Activated naive CD4-positive, alpha-beta T cell treated with anti-CD3 and anti-CD28 coated beads for 36 hours (primary cell): ENCODE measurements at regions not wholly inside any gene's neighbourhood (a gene's known extent, or its start where the extent isn't known, plus 50 kb on each side); places are given as distances from the start of the nearest gene placed in this dataset.
"Not testable (repeated sequence)": the region's sequence is repeated elsewhere in the genome, so short reads cannot be mapped to it uniquely, and the experiment has no call there.

ENCODE experiments used
- CTCF ChIA-PET: fragments of 350-600 bp; sonication (Branson Sonifier 250); formaldehyde crosslinking; loops from one replicate; lab custom pipeline; 2021; ENCODE audit warnings: antibody characterized with exemption; lab: Charles Lee
- DNase-seq: peaks from one replicate; pipeline ENCODE4 v3.0.0-alpha.2; 2020
- H3K27ac Mint-ChIP-seq: one replicate; pipeline ENCODE4 v1.8.0; 2021; ENCODE audit warnings: mild to moderate bottlenecking, mixed read lengths
- H3K27me3 Mint-ChIP-seq: one replicate; pipeline ENCODE4 v1.8.0; 2021; ENCODE audit warnings: low read depth, mixed read lengths
- H3K36me3 Mint-ChIP-seq: one replicate; pipeline ENCODE4 v1.8.0; 2021; ENCODE audit warnings: low read depth, mixed read lengths
- H3K4me1 Mint-ChIP-seq: one replicate; pipeline ENCODE4 v1.8.0; 2021; ENCODE audit warnings: low read depth, mixed read lengths
- H3K4me3 Mint-ChIP-seq: one replicate; pipeline ENCODE4 v1.8.0; 2021; ENCODE audit warnings: mild to moderate bottlenecking, moderate library complexity, mixed read lengths
- H3K9me3 Mint-ChIP-seq: one replicate; pipeline ENCODE4 v1.8.0; 2021; ENCODE audit warnings: mixed read lengths
- intact Hi-C: fragments of 100-400 bp; cut with micrococcal nuclease; formaldehyde crosslinking; loops from one replicate; pipeline ENCODE4 v1.15.1; 2023

DNA sequence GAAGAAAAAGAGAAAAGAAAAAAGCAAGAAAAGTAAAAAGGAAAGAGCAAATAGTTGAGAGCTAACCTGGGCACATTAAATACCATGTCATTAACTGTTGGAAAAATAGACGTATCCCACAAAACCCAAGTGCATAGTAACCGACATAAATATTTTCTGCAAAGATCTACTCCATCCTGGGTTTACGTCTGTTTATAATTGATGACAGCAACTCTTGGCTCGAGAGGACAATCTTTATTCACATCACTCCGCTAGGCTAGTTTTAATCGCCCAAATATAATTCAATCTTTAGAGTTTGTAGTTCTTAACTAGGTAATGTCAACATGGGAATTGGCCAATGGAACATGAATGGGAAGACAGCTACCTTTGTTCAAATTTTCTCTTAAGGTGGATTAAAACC lies 321.7 kb upstream of the TNC start:
- CTCF ChIA-PET: no interaction called here
- H3K9me3 Mint-ChIP-seq: no peaks in the 10 kb centered on the region
- H3K4me1 Mint-ChIP-seq: no peaks in the 10 kb centered on the region
- DNase-seq: no peak
- no peaks in the 10 kb centered on the region for H3K36me3 Mint-ChIP-seq
- no peak overlapping the region for H3K4me3 Mint-ChIP-seq
- no peak overlapping the region for H3K27ac Mint-ChIP-seq
- intact Hi-C loops: no loop called here
- H3K27me3 Mint-ChIP-seq: peaks cover 8% of the 10 kb centered on the region

- CTCF ChIA-PET: no interaction called here
- DNase-seq: no peak
- Mint-ChIP-seq H3K27ac (no peak overlapping the region), H3K9me3 (no peaks in the 10 kb centered on the region), H3K4me3 (no peak overlapping the region), H3K4me1 (no peaks in the 10 kb centered on the region), H3K27me3 (peaks cover 2% of the 10 kb centered on the region), H3K36me3 (no peaks in the 10 kb centered on the region)
- intact Hi-C loops: no loop called here
These were observed 324.1 kb upstream of the TNC start for GRCh38 chr9:115442054-115442453.

- H3K27ac Mint-ChIP-seq: no peak overlapping the region
- H3K27me3 Mint-ChIP-seq: no peaks in the 10 kb centered on the region
- intact Hi-C loops: no loop called here
- CTCF ChIA-PET: no interaction called here
- no peak for DNase-seq
- no peaks in the 10 kb centered on the region for H3K4me1 Mint-ChIP-seq
- H3K9me3 Mint-ChIP-seq: no peaks in the 10 kb centered on the region
- no peak overlapping the region for H3K4me3 Mint-ChIP-seq
- H3K36me3 Mint-ChIP-seq: no peaks in the 10 kb centered on the region
These were observed 325.9 kb upstream of the TNC start for GRCh38 chr9:115443890-115444289.

DNA sequence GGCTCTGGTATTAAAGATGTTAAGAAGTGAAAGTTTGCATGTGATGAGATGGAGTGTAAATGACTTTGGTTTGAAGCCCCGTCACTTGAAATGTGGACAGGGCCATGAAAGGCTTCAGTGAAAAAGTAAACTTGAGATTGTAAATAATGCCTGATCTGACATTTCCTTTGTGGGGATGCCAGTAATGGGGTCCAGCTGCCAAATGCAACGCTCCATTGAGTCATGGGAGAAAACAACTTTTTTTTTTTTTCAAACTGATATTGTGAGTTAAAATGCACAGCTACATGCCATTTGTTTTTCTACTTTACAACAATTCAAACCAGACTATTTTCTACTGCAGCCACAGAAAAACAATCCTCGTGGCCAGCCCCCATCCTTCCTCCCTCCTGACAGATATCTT lies 327.0 kb upstream of the TNC start:
- peaks cover 4% of the 10 kb centered on the region for H3K27me3 Mint-ChIP-seq
- no peak overlapping the region for H3K4me3 Mint-ChIP-seq
- no peaks in the 10 kb centered on the region for H3K9me3 Mint-ChIP-seq
- CTCF ChIA-PET: no interaction called here
- H3K36me3 Mint-ChIP-seq: no peaks in the 10 kb centered on the region
- no peak overlapping the region for H3K27ac Mint-ChIP-seq
- H3K4me1 Mint-ChIP-seq: no peaks in the 10 kb centered on the region
- no peak for DNase-seq
- intact Hi-C loops: no loop called here

DNA sequence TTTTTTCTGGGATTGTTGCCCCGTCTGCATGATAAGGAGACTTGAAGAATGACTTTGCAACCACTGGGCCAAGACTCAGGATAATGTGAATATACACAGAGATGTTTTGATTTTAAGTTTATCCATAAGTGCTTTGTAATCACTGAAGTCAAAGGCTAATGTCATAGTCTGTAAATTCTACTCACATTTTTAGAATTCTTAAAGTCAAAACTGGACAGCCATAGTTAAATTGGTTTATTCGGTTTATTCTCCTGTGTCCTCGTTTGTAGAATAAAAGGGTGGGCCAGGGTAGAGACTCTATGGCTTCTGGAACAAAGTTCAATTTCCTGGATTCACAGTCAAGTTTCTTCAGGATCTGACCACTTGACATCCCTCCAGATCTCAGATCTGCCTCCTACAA lies 327.7 kb upstream of the TNC start:
- H3K9me3 Mint-ChIP-seq: no peaks in the 10 kb centered on the region
- H3K27ac Mint-ChIP-seq: no peak overlapping the region
- H3K36me3 Mint-ChIP-seq: no peaks in the 10 kb centered on the region
- DNase-seq: no peak
- H3K4me1 Mint-ChIP-seq: no peaks in the 10 kb centered on the region
- CTCF ChIA-PET: no interaction called here
- no peak overlapping the region for H3K4me3 Mint-ChIP-seq
- peaks cover 4% of the 10 kb centered on the region for H3K27me3 Mint-ChIP-seq
- intact Hi-C loops: no loop called here

DNA sequence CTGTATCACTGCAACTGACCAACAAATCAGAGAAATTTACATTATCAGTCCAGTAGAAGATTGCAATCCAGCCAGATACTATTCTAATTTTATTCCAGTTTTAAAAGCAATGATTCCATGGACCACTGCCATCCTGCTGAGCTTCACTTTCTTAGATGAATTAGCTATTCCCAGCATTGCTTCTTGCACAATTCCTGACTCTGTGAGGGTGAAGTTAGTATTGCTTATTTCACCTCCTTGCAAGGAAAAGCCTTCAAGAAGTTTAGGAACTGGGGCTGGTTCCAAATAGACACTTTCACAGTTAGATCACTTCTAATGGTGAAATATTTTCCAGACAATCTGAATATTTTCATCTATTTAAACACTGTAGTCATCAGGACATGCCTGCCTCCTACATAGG lies 338.6 kb upstream of the TNC start:
- H3K27me3 Mint-ChIP-seq: peaks cover 19% of the 10 kb centered on the region
- CTCF ChIA-PET: no interaction called here
- no peaks in the 10 kb centered on the region for H3K36me3 Mint-ChIP-seq
- DNase-seq: no peak
- intact Hi-C loops: no loop called here
- H3K4me1 Mint-ChIP-seq: no peaks in the 10 kb centered on the region
- no peak overlapping the region for H3K4me3 Mint-ChIP-seq
- H3K9me3 Mint-ChIP-seq: no peaks in the 10 kb centered on the region
- no peak overlapping the region for H3K27ac Mint-ChIP-seq

- no peak for DNase-seq
- CTCF ChIA-PET: no interaction called here
- Mint-ChIP-seq H3K9me3 (no peaks in the 10 kb centered on the region), H3K36me3 (no peaks in the 10 kb centered on the region), H3K4me1 (no peaks in the 10 kb centered on the region), H3K4me3 (no peak overlapping the region), H3K27me3 (peaks cover 11% of the 10 kb centered on the region), H3K27ac (no peak overlapping the region)
- intact Hi-C loops: no loop called here
These were observed 343.3 kb upstream of the TNC start for GRCh38 chr9:115461280-115461679.

- H3K27me3 Mint-ChIP-seq: peaks cover 4% of the 10 kb centered on the region
These were observed 344.7 kb upstream of the TNC start for GRCh38 chr9:115462623-115463022.

GRCh38 chr9:115466756-115467155 lies 348.8 kb upstream of the TNC start:
- Mint-ChIP-seq H3K4me3 (no peak overlapping the region), H3K27me3 (peaks cover 5% of the 10 kb centered on the region), H3K9me3 (no peaks in the 10 kb centered on the region), H3K36me3 (no peaks in the 10 kb centered on the region), H3K4me1 (no peaks in the 10 kb centered on the region), H3K27ac (no peak overlapping the region)
- intact Hi-C loops: no loop called here
- CTCF ChIA-PET: no interaction called here
- no peak for DNase-seq

More at GRCh38 chr9:115462623-115463022, 344.7 kb upstream of the TNC start:
- Mint-ChIP-seq H3K4me1 (no peaks in the 10 kb centered on the region), H3K27ac (no peak overlapping the region), H3K9me3 (no peaks in the 10 kb centered on the region), H3K36me3 (no peaks in the 10 kb centered on the region), H3K4me3 (no peak overlapping the region)
- intact Hi-C loops: no loop called here
- CTCF ChIA-PET: no interaction called here
- DNase-seq: no peak

DNA sequence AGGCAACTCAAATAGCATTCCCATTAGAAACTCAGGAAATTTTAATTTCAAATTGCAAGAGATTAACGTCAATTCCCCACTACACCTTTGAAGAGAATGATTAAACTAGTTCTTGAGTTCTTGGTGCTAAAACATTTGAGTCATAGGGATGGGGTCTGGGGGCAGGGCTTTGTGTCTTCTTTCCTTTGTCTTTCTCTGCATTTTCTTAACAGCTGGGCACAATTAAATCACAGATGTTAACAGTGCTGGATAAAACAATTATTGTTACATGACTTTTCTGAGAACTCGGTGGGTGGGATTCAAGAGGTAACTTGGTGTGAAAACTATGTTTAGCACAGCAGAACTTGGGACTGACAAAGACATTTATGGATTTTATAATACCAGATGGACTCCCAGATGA lies 351.9 kb upstream of the TNC start:
- Mint-ChIP-seq H3K9me3 (no peaks in the 10 kb centered on the region), H3K4me1 (no peaks in the 10 kb centered on the region), H3K27me3 (peaks cover 7% of the 10 kb centered on the region), H3K4me3 (no peak overlapping the region), H3K36me3 (no peaks in the 10 kb centered on the region), H3K27ac (no peak overlapping the region)
- no peak for DNase-seq
- intact Hi-C loops: no loop called here
- CTCF ChIA-PET: no interaction called here

DNA sequence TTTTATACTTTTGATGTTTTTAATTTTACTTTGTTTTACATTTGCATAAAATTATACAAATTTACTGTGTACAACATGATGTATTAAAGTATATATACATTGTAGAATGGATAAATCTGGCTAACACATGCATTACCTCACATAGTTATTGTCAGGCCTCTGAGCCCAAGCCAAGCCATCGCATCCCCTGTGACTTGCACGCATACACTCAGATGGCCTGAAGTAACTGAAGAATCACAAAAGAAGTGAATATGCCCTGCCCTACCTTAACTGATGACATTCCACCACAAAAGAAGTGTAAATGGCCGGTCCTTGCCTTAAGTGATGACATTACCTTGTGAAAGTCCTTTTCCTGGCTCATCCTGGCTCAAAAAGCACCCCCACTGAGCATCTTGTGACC lies 355.1 kb upstream of the TNC start:
- H3K9me3 Mint-ChIP-seq, H3K36me3 Mint-ChIP-seq, CTCF ChIA-PET, intact Hi-C loops, H3K4me1 Mint-ChIP-seq, DNase-seq, H3K27me3 Mint-ChIP-seq, H3K4me3 Mint-ChIP-seq, H3K27ac Mint-ChIP-seq: not testable (repeated sequence)

- intact Hi-C loops: no loop called here
- no peak overlapping the region for H3K27ac Mint-ChIP-seq
- no peaks in the 10 kb centered on the region for H3K4me1 Mint-ChIP-seq
- no peaks in the 10 kb centered on the region for H3K9me3 Mint-ChIP-seq
- H3K36me3 Mint-ChIP-seq: no peaks in the 10 kb centered on the region
- no peak overlapping the region for H3K4me3 Mint-ChIP-seq
- CTCF ChIA-PET: no interaction called here
- no peak for DNase-seq
- H3K27me3 Mint-ChIP-seq: peaks cover 4% of the 10 kb centered on the region
These were observed 363.8 kb upstream of the TNC start for GRCh38 chr9:115481769-115482168.

DNA sequence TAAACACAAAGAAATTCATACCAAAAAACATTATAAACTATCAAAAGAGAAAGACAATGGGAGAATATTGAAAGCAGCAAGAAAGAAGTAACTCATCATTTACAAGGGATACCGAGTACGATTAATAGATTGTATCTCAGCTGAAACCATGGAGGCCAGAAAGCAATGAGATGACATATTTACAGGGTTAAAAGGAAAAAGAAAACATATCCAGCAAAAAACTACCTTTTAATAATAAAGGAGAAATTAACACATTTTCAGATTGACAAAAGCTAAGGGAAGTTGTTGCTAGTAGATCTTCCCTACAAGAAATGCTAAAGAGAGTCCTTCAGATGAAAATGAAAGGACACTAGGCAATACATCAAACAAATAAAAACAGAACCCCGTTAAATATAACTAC lies 364.8 kb upstream of the TNC start:
- no peak for DNase-seq
- Mint-ChIP-seq H3K27ac (no peak overlapping the region), H3K36me3 (no peaks in the 10 kb centered on the region), H3K4me3 (no peak overlapping the region), H3K27me3 (peaks cover 4% of the 10 kb centered on the region), H3K9me3 (no peaks in the 10 kb centered on the region), H3K4me1 (no peaks in the 10 kb centered on the region)
- CTCF ChIA-PET: no interaction called here
- intact Hi-C loops: no loop called here

- Mint-ChIP-seq H3K27me3 (peaks cover 8% of the 10 kb centered on the region), H3K4me1 (no peaks in the 10 kb centered on the region), H3K27ac (no peak overlapping the region), H3K9me3 (no peaks in the 10 kb centered on the region), H3K4me3 (no peak overlapping the region), H3K36me3 (no peaks in the 10 kb centered on the region)
- no peak for DNase-seq
- CTCF ChIA-PET: no interaction called here
- intact Hi-C loops: no loop called here
These were observed 374.9 kb upstream of the TNC start for GRCh38 chr9:115492869-115493268.
